SU-DHL-6 (cell line): ENCODE measurements at regions not wholly inside any gene's neighbourhood (a gene's known extent, or its start where the extent isn't known, plus 50 kb on each side); places are given as distances from the start of the nearest gene placed in this dataset.

Experiments used
- H2AFZ ChIP-seq: fragments of 200-600 bp; sonication (generic); 2 replicates; pipeline ENCODE4 v1.6.1; 2014; ENCODE audit warnings: low read depth, mild to moderate bottlenecking, moderate library complexity, mixed read lengths, antibody characterized with exemption, low read length; ENCODE audit not compliant: severe bottlenecking
- H3F3A ChIP-seq: fragments of 200-600 bp; shearing (Covaris generic); 2 replicates; pipeline ENCODE4 v1.6.0; 2016; ENCODE audit warnings: antibody characterized with exemption, mild to moderate bottlenecking; ENCODE audit not compliant: insufficient read depth
- H3K27ac ChIP-seq: fragments of 200-600 bp; sonication (generic); 2 replicates; pipeline ENCODE4 v1.5.1; 2016; ENCODE audit warnings: low read depth, mild to moderate bottlenecking, low read length, moderate library complexity, mixed read lengths
- H3K27me3 ChIP-seq: fragments of 200-600 bp; sonication (generic), shearing (Covaris generic); 2 replicates; pipeline ENCODE4 v1.6.0; 2014; ENCODE audit warnings: mild to moderate bottlenecking, low read length
- H3K36me3 ChIP-seq: fragments of 200-600 bp; sonication (generic); 2 replicates; pipeline ENCODE4 v1.6.1; 2014; ENCODE audit warnings: mild to moderate bottlenecking, low read length, mixed read lengths
- H3K4me2 ChIP-seq: fragments of 300-600, 200-600 bp; shearing (Covaris generic), sonication (generic); 2 replicates; pipeline ENCODE4 v1.6.0; 2014; ENCODE audit warnings: low read length, low read depth, mild to moderate bottlenecking; ENCODE audit not compliant: poor library complexity, severe bottlenecking
- H3K4me3 ChIP-seq: fragments of 200-600 bp; sonication (generic); 2 replicates; pipeline ENCODE4 v1.5.1; 2014; ENCODE audit warnings: antibody characterized with exemption, low read length, mild to moderate bottlenecking, mixed read lengths; ENCODE audit not compliant: insufficient read depth, poor library complexity, severe bottlenecking
- H3K79me2 ChIP-seq: fragments of 200-600 bp; sonication (generic); 2 replicates; pipeline ENCODE4 v1.6.1; 2014; ENCODE audit warnings: mild to moderate bottlenecking, low read length, moderate library complexity; ENCODE audit not compliant: insufficient read depth
- H3K9ac ChIP-seq: fragments of 200-600 bp; sonication (generic); 2 replicates; pipeline ENCODE4 v1.7.0; 2014; ENCODE audit warnings: mild to moderate bottlenecking, low read length
- H3K9me2 ChIP-seq: fragments of 200-600 bp; sonication (generic); replicated peaks from 2 replicates; pipeline ENCODE4 v1.6.1; 2014; ENCODE audit warnings: low read length; ENCODE audit not compliant: insufficient read depth
- H3K9me3 ChIP-seq: fragments of 200-600 bp; sonication (generic); 2 replicates; pipeline ENCODE4 v1.6.1; 2014; ENCODE audit warnings: low read length, mixed read lengths; ENCODE audit not compliant: insufficient read depth
- H4K20me1 ChIP-seq: fragments of 200-600 bp; sonication (generic); 2 replicates; pipeline ENCODE4 v1.6.1; 2014; ENCODE audit warnings: low read depth, mild to moderate bottlenecking, antibody characterized with exemption, low read length, moderate library complexity, mixed read lengths
- EZH2phosphoT487 ChIP-seq: fragments of 200-600 bp; sonication (generic), shearing (Covaris generic); conservative IDR thresholded peaks from 2 replicates; pipeline ENCODE4 v1.6.1; 2018; ENCODE audit warnings: mild to moderate bottlenecking, antibody characterized with exemption, low read length, moderate library complexity, mixed read lengths
- TF ChIP-seq, protein P1 (sequence below): fragments of 200-600 bp; sonication (generic); IDR thresholded peaks from one replicate; pipeline ENCODE4 v1.5.1; 2017; ENCODE audit warnings: antibody characterized with exemption, mild to moderate bottlenecking, low read length, moderate library complexity; ENCODE audit not compliant: insufficient read depth, poor library complexity, severe bottlenecking

DNA sequence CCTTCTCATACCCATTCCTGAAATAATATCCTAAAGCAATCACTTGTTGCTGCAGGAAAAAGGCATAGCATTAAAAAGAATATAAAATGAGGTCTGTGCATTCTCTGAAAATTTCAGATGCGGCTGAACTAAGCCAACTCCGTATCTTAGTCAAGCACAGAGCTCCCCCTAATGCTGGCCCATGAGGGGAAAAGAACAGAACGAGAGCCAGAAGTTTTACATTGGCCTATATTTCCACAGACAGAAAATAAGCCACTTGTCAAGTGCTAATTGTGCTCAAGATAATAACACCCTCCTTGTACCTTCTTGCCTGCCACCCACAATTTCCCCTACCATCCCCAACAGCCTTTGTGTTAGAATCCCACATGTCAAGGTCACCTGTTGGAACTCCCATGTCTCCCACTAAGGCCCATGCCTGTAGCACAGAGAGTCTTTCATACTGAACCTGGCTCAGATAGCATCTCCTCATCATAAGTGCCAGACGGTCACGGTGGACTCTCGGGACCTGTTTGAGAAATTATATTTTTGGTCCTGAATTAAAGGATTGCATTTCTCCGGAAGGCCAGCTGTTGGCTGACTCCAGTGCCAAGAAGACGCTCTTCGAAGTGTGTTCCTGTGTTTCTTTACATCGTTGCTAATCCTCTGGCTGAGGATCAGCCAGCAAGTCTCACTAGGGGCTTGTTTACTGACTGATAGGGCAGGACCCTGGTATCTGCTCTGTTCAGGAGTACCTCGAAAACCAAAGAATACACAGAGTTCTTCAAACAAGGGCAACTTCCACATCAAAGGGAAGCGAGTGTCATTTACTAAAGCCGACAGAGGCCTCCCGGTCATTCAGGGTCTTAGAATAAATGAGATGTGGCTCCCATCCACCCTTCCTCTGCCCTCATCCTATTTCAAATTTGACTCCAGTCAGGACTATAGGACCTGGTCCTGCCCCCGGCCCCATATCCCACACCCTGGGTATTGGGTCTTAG, 183.4 kb upstream of the FBXL4 start:
- no peaks in the 10 kb centered on the region for H3K79me2 ChIP-seq
- H3K9ac ChIP-seq, result no peak overlapping the region
- H3K9me2 ChIP-seq, result no peaks in the 10 kb centered on the region
- H3K36me3 ChIP-seq, result no peaks in the 10 kb centered on the region
- no peaks in the 10 kb centered on the region for H3F3A ChIP-seq
- no peak overlapping the region for H3K27ac ChIP-seq
- no peak overlapping the region for H3K4me2 ChIP-seq
- no peaks in the 10 kb centered on the region for H3K27me3 ChIP-seq
- H2AFZ ChIP-seq, result no peak overlapping the region
- no peaks in the 10 kb centered on the region for H4K20me1 ChIP-seq
- no peaks in the 10 kb centered on the region for H3K9me3 ChIP-seq
- H3K4me3 ChIP-seq, result no peak overlapping the region
- TF ChIP-seq EZH2phosphoT487, result no peak
- TF ChIP-seq, protein P1, sequence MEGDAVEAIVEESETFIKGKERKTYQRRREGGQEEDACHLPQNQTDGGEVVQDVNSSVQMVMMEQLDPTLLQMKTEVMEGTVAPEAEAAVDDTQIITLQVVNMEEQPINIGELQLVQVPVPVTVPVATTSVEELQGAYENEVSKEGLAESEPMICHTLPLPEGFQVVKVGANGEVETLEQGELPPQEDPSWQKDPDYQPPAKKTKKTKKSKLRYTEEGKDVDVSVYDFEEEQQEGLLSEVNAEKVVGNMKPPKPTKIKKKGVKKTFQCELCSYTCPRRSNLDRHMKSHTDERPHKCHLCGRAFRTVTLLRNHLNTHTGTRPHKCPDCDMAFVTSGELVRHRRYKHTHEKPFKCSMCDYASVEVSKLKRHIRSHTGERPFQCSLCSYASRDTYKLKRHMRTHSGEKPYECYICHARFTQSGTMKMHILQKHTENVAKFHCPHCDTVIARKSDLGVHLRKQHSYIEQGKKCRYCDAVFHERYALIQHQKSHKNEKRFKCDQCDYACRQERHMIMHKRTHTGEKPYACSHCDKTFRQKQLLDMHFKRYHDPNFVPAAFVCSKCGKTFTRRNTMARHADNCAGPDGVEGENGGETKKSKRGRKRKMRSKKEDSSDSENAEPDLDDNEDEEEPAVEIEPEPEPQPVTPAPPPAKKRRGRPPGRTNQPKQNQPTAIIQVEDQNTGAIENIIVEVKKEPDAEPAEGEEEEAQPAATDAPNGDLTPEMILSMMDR, result no peak

- TF ChIP-seq, protein P1, result no peak
- TF ChIP-seq EZH2phosphoT487, result no peak
- Histone ChIP-seq H3K9me2 (no peaks in the 10 kb centered on the region), H3K9me3 (no peaks in the 10 kb centered on the region), H3K27ac (no peak overlapping the region), H3K36me3 (no peaks in the 10 kb centered on the region), H3K27me3 (no peaks in the 10 kb centered on the region), H3K79me2 (no peaks in the 10 kb centered on the region), H3K9ac (no peak overlapping the region), H3K4me2 (no peak overlapping the region), H3K4me3 (no peak overlapping the region), H4K20me1 (no peaks in the 10 kb centered on the region), H2AFZ (no peak overlapping the region), H3F3A (no peaks in the 10 kb centered on the region)
Observed at GRCh38 chr6:99129835-99130234, 182.1 kb upstream of the FBXL4 start.

- H3K9ac ChIP-seq, result no peak overlapping the region
- no peaks in the 10 kb centered on the region for H3K27me3 ChIP-seq
- no peaks in the 10 kb centered on the region for H3K36me3 ChIP-seq
- no peaks in the 10 kb centered on the region for H3K9me2 ChIP-seq
- no peak for TF ChIP-seq EZH2phosphoT487
- TF ChIP-seq, protein P1, result no peak
- no peaks in the 10 kb centered on the region for H3K9me3 ChIP-seq
- H2AFZ ChIP-seq, result no peak overlapping the region
- no peak overlapping the region for H3K4me3 ChIP-seq
- H3K4me2 ChIP-seq, result no peak overlapping the region
- H3K79me2 ChIP-seq, result no peaks in the 10 kb centered on the region
- no peaks in the 10 kb centered on the region for H4K20me1 ChIP-seq
- H3K27ac ChIP-seq, result no peak overlapping the region
- H3F3A ChIP-seq, result no peaks in the 10 kb centered on the region
Observed at GRCh38 chr6:99121748-99122147, 174.0 kb upstream of the FBXL4 start.
